ENCODE measurements at regions not wholly inside any gene's neighbourhood (a gene's known extent, or its start where the extent isn't known, plus 50 kb on each side); places are given as distances from the start of the nearest gene placed in this dataset.

- no peak for DNase-seq (ENCODE audit: extremely low read depth in 1 of 11, low read depth in 9 of 11, low spot score in 4 of 11)
These were observed 647.6 kb upstream of the PKN2 start for GRCh38 chr1:88036345-88037014.

- no peak for DNase-seq (ENCODE audit: extremely low read depth in 1 of 11, low read depth in 9 of 11, low spot score in 4 of 11)
These were observed 644.8 kb upstream of the PKN2 start for GRCh38 chr1:88039240-88039639.

DNA sequence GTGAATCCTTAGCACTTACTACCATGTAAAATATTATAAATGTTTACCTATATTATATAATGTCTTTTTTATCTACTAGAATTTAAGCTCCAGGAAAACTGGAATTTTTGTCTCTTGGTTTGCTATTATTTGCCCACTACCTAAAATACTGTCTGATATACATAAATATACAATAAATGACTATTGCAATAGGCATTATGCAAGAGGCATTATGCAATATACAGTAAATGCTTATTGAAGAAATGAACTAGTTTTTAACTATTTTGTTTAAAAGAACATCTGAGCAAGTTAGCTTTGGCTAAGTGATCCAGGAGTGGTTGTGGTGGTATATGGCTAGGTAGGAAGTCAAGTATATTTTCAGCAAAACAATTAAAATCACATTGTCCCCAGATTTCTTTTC lies 640.2 kb upstream of the PKN2 start:
- DNase-seq (ENCODE audit: extremely low read depth in 1 of 11, low read depth in 9 of 11, low spot score in 4 of 11) = no peak

DNA sequence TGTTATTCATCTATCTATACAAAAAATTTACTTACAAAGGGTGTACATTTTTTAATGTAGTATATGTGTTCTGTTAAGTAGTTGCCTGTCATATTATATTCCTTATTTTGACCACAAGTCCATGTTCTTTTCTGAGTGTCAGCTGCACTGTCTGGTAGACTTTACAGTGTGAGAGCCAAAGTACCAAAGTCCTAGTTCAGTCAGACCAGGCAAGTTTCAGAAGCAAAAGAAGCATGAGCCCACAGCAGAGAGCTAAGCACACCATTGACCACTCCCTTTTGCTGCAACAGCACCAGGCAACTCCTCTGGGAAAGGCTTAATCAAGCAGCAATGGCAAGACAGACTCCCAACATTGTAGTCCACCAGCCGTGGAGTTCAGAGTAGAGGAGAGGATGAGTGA lies 631.9 kb upstream of the PKN2 start:
- no peak for DNase-seq (ENCODE audit: extremely low read depth in 1 of 11, low read depth in 9 of 11, low spot score in 4 of 11)

- DNase-seq (ENCODE audit: extremely low read depth in 1 of 11, low read depth in 9 of 11, low spot score in 4 of 11) = no peak
These were observed 631.0 kb upstream of the PKN2 start for GRCh38 chr1:88053065-88053464.

GRCh38 chr1:88056881-88057280 lies 627.2 kb upstream of the PKN2 start:
- DNase-seq (ENCODE audit: extremely low read depth in 1 of 11, low read depth in 9 of 11, low spot score in 4 of 11) = no peak

GRCh38 chr1:88058205-88058604 lies 625.9 kb upstream of the PKN2 start:
- DNase-seq (ENCODE audit: extremely low read depth in 1 of 11, low read depth in 9 of 11, low spot score in 4 of 11) = no peak

GRCh38 chr1:88060112-88060673 lies 623.9 kb upstream of the PKN2 start:
- no peak for DNase-seq (ENCODE audit: extremely low read depth in 1 of 11, low read depth in 9 of 11, low spot score in 4 of 11)

- DNase-seq (ENCODE audit: extremely low read depth in 1 of 11, low read depth in 9 of 11, low spot score in 4 of 11) = no peak
These were observed 623.2 kb upstream of the PKN2 start for GRCh38 chr1:88060750-88061491.

- DNase-seq (ENCODE audit: extremely low read depth in 1 of 11, low read depth in 9 of 11, low spot score in 4 of 11) = peak in 9 of 11 donors; percentile 18 to 53 (median 30)
These were observed 622.4 kb upstream of the PKN2 start for GRCh38 chr1:88061492-88062177.

DNA sequence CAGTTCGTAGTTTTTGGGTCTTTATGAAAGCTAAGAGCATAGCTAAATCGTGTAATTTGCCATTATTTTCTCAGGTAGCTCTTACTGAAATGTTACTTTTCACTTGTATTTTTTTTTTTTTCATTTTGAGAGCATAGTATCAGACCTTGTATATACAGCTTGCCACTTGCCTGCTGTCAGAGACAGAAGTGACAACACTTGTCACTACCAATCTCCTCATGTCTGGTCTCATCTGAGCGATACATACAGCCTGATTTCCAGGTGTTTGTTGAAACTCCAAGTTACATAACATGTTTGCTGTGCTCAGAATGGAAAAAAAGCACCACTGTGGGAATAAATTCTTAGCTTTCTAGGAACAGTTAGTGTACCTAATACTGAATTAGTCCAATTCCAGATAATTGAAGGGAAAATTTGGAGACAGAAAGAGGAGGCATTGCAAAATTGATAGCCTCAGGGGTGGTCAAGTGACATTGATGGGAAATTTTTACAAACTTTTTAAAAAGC lies 621.4 kb upstream of the PKN2 start:
- DNase-seq (ENCODE audit: extremely low read depth in 1 of 11, low read depth in 9 of 11, low spot score in 4 of 11) = no peak

- DNase-seq (ENCODE audit: extremely low read depth in 1 of 11, low read depth in 9 of 11, low spot score in 4 of 11) = no peak
These were observed 620.5 kb upstream of the PKN2 start for GRCh38 chr1:88063605-88064004.

GRCh38 chr1:88068407-88068960 lies 615.6 kb upstream of the PKN2 start:
- no peak for DNase-seq (ENCODE audit: extremely low read depth in 1 of 11, low read depth in 9 of 11, low spot score in 4 of 11)

GRCh38 chr1:88070956-88071355 lies 613.1 kb upstream of the PKN2 start:
- no peak for DNase-seq (ENCODE audit: extremely low read depth in 1 of 11, low read depth in 9 of 11, low spot score in 4 of 11)

DNA sequence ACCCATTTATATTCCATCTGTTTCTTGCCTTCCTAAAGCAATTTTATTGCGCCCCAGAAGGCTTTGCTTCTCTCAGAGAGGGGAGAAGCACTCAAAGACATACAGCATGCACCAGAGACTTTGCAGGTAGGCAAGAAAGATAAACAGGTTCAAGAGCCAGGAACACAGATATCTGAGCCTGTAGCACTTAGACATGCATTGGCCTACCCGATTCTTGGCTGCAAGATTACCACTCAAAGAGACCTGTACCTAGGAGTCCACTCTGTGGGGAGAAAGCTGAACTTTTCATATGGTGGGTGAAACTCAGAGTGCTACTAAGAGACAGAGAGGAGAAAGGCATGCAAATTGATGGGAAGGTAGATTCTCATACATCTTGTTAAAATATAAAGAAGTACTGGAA lies 609.4 kb upstream of the PKN2 start:
- DNase-seq (ENCODE audit: extremely low read depth in 1 of 11, low read depth in 9 of 11, low spot score in 4 of 11) = no peak

DNA sequence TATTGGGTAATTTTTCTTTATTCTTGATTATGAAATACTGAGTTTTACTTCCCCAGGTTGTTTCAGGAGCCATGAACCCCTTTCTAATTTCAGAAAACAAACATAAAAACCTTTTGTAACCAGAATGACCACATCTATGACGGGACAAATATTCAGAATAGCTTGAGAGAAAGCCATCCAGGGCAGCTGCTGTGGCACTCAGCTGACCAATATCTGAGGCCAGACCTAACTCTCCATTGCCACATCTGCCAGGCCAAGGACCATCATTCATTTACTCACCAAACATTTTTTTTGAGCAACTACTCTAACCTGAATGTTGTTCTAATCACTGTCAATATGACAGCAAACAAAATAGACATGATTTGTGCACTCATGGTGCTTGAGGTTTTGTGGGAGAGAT lies 608.3 kb upstream of the PKN2 start:
- DNase-seq (ENCODE audit: extremely low read depth in 1 of 11, low read depth in 9 of 11, low spot score in 4 of 11) = no peak

- DNase-seq (ENCODE audit: extremely low read depth in 1 of 11, low read depth in 9 of 11, low spot score in 4 of 11) = no peak
These were observed 605.0 kb upstream of the PKN2 start for GRCh38 chr1:88079036-88079435.

DNA sequence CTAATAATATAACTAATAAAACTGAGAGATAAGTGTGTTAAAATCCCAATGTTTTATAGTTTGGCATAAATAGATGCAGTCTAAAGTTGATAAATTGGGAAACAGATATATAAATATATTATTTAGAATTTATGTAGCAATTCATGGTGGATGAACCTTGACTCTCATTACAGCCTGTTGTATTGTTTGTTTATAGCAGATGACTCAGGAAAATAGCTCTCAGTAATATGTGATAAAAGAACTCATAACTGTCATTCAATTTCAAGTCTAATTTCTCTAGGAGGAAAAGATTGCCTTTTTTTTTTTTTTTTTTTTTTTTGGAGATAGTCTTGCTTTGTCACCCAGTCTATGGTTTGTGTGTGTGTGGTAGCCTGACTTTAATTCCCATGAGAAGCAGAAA lies 603.2 kb upstream of the PKN2 start:
- no peak for DNase-seq (ENCODE audit: extremely low read depth in 1 of 11, low read depth in 9 of 11, low spot score in 4 of 11)

- DNase-seq (ENCODE audit: extremely low read depth in 1 of 11, low read depth in 9 of 11, low spot score in 4 of 11) = no peak
These were observed 595.6 kb upstream of the PKN2 start for GRCh38 chr1:88088481-88088880.

- DNase-seq (ENCODE audit: extremely low read depth in 1 of 11, low read depth in 9 of 11, low spot score in 4 of 11) = no peak
These were observed 594.1 kb upstream of the PKN2 start for GRCh38 chr1:88089961-88090360.

All from renal cortex interstitium (tissue), 11 donors.